ENCODE measurements at regions not wholly inside any gene's neighbourhood (a gene's known extent, or its start where the extent isn't known, plus 50 kb on each side); places are given as distances from the start of the nearest gene placed in this dataset.
"Not testable (repeated sequence)": the region's sequence is repeated elsewhere in the genome, so short reads cannot be mapped to it uniquely, and the experiment has no call there.

DNA sequence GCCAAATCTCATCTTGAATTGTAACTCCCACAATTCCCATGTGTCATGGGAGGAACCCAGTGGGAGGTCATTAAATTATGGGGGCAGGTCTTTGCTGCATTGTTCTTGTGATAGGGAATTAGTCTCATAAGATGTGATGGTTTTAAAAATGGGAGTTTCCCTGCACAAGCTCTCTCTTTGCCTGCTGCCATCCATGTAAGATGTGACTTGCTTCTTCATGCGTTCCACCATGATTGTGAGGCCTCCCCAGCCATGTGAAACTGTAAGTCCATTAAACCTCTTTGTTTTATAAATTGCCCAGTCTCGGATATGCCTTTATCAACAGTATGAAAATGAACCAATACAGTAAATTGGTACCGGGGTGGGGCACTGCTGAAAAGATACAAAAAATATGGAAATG, 974.5 kb downstream of the MCTP2 start:
- DNase-seq = not testable (repeated sequence)

DNA sequence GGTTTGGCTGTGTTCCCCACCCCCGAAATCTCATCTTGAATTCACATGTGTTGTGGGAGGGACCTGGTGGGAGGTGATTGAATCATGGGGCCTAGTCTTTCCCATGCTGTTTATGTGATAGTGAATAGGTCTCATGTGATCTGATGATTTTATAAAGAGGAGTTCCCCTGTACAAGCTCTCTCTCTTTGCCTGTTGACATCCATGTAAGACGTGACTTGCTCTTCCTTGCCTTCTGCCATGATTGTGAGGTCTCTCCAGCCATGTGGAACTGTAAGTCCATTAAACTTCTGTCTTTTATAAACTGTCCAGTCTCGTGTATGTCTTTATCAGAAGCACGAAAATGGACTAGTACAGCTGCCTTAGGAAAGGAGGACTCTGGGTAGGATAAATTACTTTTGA, 976.7 kb downstream of the MCTP2 start:
- no peak for DNase-seq

DNA sequence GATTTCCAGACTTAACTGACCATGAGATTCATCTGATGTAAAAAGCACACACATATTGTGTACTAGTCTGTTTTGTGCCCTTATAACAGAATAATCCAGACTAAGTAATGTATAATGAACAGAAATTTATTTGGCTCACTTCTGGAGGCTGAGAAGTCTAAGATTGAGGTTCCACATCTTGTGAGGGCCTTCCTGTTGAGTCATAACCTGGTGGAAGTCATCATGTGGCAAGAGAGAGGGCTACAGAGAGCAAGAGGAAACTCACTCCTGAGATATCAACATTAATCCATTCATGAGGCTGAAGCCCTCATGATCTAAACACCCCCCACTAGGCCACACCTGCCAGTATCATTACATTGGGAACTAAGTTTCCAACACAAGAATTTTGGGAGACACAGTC, 977.6 kb downstream of the MCTP2 start:
- DNase-seq = no peak

DNA sequence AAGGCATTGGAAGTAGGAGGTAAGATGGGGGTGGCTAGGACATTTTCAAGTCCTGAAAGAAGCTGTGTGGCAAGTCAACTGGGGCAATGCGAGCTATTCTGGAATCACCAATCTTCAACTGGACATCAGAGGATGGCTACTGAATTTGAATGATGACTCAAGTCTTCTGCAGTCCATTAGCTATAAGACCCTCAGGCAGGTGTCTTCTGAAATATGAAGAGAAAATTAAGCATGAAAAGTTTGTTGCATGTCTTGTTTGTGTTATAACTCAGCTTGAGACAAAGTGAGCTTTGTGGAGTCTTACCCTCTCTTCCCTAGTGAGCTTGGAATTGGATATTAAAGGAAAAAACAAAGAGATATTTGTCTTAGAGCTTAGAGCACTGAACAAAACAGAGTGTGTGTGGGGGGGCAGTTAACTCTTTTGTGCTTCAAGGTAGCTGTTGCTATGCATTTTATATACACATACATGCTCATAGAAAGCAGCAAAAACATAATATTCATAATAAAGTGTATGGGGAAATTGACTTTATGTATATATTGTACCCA, 979.1 kb downstream of the MCTP2 start:
- no peak for DNase-seq

DNA sequence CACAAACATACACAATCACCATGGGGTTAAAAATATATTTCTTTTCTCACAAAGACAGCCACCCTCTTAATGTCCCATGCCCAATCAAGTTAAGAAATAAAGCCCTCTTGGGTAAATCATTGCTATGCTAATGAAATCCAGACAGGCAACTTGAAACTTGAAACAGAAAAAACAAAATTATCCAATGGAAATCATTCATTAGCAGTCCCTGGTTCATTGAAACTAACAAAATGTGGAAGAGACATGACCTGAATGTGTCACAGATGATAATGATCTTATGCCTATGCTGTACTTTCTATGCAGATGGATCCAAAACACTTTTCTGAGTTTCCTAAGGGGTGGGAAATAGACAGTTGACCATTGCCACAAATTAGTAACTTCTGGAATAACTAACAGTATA, 983.7 kb downstream of the MCTP2 start:
- DNase-seq = no peak

DNA sequence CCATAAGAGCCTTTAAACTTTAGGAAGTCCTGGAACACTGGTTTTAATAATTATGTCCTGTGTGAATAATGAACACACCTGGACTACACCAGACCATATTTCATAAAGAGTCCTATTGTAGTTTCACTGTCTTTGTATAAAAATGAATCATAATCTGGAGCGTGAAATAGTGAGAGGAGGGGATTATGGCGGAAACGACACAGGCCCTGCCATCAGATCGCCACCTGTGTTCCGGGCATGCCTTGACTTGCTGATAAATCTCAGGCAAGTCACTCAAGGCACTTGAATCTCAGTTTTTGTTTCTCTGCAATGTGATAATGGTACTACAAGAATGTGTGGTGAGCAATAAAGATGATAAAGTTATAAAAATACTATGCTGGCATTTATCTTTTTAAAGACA, 995.5 kb downstream of the MCTP2 start:
- no peak for DNase-seq

DNA sequence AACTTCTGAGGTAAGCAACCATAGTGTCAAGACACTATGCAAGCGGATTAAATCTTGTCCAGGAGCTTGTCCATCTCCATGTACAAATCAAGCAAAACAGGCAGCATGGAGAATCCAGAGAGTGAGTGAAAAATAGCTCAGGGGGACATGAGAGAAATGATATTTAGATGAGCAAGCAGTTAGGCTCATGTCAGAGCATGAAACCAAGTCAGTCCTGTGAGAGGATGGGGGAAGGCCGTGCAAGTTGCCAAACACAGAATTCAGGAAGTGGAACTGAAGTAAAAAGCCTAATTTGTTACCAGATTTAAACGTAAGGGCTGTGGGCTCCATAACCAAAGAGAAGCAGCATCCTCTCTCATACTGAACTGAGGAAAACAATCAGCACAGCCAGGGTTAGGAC, 995.9 kb downstream of the MCTP2 start:
- DNase-seq = no peak

DNA sequence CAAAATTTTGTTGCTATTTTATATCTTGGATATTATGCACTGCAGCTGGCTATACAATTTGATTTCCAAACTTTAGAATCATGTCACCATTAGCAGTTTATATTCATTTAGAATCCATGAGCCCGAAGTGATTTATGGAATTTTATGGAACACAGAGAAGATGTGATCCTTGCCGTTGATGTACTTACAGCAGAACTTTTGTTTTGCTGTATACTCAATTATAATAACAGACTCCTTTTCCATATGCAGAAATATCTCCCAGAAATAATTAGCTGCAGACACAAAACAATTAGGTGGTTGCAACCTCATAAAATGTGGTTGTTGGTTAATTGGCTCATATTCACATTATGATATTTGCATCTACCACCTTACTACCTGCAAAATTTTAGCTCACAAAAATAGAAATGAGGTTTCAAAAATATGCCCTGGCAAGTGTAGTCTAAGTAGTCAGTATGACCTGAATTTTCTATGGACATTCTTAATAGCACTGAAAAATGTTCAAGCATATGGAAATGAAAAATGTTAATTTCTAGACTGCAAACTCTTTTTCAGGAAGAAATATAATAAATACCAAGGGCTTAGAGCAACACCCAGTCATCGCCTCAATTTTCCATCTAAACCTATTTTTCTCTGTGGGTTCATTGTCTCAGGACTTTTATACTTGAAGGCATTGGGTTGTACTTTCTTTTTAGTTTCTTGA, 997.6 kb downstream of the MCTP2 start:
- no peak for DNase-seq

DNA sequence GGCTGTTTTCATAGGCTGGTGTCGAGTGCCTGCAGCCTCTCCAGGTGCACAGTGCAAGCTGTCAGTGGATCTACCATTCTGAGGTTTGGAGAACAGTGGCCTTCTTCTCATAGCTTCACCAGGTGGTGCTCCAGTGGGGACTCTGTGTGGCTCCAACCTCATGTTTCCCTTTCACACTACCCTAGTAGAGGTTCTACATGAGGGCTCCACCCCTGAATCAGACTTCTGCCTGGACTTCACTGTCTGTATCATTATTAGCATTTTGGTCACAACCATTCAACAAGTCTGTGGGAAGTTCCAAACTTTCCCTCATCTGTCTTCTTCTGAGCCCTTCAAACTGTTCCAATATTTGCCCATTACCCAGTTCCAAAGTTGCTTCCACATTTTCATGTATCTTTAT, 1003.7 kb downstream of the MCTP2 start:
- no peak for DNase-seq

DNA sequence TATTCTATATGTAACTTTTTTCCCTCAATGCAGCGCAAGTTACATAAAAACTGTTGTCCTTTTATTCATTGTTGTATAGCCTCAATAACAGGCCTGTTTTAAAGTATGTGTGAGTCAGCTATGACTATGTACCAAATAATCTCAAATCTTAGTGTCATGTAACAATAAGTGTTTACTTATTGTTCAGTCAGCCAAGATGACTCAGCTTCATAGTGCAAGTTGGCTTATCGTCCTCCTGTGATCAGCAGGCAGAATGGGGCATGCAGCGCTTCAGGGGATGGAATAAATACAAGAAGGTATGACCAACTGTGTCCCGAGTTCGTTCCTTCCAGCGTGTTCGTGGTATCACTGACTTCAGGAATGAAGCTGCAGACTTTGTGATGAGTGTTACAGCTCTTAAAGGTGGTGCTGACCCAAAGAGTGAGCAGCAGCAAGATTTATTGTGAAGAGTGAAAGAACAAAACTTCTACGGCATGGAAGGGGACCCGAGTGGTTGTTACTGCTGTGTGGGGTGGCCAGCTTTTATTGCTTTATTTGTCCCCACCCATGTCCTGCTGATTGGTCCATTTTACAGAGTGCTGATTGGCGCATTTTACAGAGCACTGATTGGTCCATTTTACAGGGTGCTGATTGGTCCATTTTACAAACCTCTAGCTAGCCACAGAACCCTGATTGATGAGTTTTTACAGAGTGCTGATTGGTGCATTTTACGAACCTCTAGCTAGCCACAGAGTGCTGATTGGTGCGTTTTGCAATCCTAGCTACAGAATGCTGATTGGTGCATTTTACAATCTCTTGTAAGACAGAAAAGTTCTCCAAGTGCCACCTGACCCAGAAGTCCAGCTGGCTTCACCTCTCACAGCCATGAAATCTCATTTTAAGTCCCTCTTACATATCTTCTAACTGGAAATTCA, 1016.0 kb downstream of the MCTP2 start:
- DNase-seq = no peak

DNA sequence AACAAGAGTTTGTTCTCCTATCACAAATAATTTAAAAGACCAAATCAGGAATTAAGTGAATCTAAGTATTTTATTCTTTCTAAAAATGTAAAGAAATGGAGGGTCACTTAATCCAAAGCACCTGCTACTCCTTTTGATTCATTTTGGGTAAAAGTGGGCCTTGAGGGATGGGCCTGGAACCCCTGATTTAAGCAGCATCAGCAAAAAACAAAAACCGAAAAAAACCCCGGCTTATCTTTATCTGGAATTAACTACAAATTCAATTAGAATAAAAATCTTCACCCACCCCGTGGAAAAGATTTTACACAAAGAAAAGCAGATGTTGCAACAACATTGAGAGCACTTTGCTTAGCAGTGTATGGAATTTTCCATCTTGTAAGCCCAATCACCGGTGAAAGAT, 1018.2 kb downstream of the MCTP2 start:
- DNase-seq = no peak

DNA sequence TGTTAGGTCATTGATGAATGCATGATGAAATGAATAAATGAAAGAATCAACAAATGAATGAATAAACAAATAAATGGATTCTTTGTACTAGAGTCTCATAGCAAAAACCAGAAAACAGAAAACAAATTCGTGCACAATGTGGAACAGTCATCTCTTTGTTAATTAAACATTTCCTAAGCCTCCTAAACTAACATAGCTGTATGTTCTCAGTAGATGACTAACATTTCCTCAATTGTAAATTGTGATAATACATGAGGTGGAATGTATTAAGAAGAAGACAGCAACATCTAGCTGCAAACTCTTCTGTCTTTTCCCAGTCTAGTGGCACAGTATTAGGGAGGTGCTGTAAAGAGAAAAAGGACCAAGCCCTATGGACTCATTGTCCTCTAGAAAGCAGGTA, 1021.0 kb downstream of the MCTP2 start:
- no peak for DNase-seq

DNA sequence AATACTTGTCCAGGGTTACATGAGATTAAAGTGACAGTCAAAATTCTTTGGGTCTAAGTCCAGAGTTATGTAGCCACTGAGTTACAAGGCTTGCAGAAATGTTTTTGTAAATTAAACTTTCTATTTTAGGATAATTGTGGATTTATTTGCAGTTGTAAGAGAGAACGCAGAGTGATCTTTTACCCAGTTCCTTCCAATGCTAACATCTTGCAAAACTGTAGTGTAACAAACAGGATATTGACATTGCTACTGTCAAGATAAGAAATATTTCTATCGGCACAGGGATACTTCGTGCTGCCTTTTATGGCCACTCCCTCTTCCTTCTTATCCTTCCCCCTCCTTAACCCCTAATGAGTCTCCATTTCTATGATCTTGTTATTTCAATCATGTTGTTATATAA, 1022.9 kb downstream of the MCTP2 start:
- DNase-seq = no peak

DNA sequence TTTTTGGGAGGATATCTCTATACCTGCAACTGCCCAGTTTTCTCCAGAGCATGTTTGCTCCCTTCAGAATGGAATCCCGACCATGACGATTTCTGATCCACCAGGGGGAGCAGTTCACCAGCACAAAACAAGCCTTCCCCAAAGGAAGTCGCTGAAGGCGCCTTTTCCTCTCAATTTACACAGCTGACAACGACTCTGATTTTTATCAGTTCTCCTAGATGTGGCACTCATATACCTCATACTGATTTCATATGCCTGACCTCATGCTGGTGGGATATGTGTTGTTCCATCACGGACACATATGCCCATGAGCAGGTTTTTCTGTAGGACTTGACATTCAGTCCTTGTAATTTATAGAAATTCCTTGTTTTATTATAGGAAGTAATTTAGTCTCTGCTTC, 1028.2 kb downstream of the MCTP2 start:
- DNase-seq = peak; percentile 23 to 64

DNA sequence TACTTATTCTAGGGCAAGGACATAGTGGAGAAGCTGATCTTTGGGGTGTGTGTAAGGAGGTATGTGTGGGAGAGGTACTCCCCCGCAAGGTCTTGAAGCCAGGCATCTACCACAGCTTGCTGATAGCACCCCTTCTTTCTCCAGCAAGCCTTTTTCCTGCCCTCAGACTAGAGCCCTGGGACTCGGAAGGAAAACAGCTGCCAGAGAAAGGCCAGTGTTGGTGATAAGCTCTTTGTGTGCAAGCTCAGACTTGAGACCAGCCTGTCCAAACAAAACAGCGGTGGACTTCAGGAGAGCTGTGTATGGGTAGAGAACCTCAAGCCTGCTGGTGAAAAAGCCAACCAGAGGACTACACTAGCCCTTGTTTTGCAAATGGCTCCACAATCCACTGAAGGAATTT, 1028.6 kb downstream of the MCTP2 start:
- no peak for DNase-seq

DNA sequence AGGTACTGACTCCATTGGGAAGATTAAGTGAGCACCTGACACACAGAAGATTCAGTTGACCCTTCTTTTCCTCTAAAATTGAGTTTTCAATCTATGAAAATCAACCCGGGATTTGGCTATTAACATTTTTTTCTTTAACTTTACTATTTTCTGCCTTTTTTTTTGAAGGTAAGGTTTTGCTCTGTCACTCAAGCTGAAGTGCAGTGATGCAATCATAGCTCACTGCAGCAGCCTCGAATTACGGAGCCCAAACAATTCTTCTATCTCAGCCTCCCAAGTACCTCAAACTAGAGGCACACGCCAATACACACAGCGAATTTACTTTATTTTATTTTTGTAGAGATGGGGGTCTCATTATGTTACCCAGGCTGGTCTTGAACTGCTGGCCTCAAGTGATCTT, 1029.5 kb downstream of the MCTP2 start:
- no peak for DNase-seq

DNA sequence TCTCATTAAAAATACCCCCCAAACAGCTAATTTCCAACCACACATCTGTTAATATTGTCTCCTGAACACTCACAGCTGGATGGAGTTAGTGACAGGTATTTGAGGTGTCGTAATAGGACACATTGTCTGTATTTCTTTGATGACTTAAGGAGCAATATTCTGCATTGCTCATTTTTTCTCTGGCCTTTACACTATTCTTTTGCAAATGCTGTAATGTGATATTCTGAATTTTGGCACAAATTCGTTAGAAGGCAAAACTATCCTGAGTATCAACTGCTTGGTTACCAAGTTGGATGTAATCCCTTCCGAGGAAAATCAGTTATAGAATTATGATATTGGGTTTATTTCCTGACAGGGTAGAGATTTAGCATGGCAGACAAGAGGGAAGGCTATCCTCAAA, 1030.2 kb downstream of the MCTP2 start:
- DNase-seq = no peak

DNA sequence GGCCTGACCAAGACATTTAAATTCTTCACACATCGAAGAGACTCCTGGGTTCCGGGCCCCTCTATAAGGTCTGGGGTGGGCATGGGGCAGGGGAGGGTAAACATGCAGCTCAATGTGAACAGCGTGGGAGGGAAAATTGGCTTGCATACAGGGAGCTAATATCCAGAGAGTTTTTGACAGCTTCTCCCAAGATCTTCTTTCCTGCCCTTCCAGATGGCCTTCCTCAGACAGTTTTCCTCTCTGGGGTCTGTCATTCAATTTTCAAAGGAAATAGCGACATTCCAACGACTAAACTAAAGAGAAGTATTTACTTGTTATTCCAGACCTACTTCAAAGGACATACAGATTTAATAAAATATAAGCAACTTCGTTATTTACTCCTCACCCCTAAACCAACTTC, 1030.6 kb downstream of the MCTP2 start:
- no peak for DNase-seq

DNA sequence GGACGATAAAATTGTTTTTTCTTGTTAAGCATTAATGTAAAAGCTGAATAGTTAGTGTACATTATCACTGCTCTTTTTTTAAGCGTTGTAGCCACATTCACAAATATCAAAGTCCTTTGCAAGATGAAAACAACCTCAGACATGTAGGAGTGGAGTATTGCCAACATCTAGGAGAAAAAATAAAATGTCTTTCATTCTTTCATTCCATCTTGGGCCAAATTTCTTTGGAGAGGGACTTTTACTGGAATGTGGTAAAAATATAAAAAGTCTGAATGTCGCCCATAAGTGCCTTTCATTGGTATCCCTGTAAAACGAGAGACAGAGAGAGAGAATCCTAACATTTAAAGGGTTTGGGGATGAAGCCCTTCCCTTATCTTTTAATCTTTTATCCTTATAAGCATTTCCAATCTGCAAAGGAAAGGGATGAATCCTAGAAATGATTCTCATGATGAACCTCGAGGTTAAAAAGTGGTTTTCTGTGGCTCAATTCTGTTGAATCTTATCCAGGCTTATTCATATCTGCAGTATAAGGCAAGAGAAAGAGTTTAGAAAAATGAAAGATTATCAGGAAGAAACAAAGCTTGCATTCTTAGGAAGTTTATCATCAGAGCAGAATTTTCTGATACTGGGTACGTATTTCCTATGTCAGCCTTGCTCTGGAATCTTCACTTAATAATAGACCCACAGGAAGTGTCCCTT, 1031.7 kb downstream of the MCTP2 start:
- no peak for DNase-seq

DNA sequence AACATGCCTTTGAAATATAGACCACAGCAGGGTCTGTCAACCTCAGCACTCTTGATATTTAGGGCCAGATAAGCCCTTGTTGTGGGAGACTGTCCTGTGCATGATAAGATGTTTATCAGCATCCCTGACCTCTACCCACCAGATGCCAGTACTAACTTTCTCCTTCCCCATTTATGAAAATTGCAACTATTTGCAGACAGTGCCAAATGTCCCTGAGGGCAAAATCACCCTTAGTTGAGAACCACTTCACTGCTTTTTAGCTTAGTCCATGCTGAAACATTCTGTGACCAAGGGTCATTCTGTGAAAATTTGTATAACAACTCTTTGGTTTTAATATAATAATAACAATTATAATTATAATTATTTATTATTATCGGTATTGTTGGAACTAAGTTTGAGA, 1032.4 kb downstream of the MCTP2 start:
- DNase-seq = no peak

DNA sequence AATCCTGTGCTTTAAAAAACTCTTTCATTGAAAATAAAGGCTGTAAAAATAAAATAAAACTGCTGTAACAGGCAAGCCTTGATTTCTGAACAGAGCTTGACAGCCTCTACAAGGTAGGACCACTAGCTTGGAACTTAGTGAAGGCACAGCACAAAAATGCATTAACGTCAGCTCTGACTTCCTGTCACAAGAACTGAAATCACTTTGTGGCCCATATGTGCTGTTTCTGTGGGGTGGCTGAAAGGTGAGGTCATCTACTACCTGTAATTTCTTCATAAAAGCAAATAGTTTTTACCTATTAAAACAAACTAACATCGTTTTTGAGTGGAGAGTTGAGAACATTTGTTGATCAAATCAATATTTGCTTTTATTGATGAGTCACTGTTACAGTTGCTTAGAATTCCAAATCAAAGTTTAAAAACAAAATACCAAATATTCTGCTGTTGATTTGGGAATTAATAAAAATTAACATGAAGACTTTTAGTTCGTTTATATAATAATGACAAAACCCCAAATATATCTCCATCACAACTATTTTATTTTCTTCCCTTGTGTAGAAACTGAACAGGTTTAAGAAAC, 1034.1 kb downstream of the MCTP2 start:
- no peak for DNase-seq

DNA sequence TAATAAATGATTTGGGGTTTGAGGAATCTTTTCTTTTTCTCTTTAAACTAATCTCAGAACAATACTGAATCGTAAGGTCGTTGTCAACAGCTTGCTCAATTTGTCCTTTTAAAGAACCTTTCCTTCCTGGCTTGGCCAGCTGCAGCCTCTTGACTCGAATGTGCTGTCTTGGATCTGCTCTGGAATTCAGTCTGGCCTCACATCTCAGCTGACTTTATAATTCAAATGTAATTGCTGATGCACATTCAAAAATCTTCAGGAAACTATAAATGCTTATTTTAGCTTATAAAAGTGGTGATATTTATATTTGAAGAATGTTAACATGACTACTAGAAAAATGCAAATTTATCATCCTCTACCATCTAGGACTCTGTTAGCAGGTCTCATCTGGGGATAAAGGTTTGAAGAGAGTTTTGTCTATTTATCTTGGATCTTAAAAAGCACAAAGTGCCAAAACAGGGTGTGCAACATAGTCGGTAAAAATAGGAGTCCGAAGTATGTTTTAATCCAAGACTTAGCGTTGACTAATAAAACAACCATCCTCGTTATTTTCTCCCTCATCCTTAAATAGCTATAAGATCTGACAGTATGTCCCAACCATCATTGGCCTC, 1035.2 kb downstream of the MCTP2 start:
- no peak for DNase-seq

DNA sequence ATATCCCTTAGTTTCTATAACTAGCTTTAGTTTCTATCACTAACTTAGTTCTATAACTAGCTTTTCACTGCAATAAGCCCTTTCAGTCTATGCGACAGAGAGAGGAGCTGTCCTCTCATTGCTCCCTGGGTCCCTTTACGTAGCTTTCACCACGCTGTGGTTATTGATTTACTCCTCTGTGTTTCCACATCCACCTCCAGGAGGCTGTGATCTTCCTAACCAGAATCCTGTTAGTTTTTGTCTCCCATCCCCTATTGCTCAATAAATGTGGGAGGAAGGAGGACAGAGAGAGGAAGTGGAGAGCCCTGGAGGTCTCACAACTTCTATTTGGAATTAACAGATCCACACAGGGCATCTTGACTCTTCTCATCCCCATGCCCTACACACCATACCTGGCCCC, 1036.1 kb downstream of the MCTP2 start:
- DNase-seq = no peak
